Fibroblast of villous mesenchyme (primary cell): ENCODE measurements at regions not wholly inside any gene's neighbourhood (a gene's known extent, or its start where the extent isn't known, plus 50 kb on each side); places are given as distances from the start of the nearest gene placed in this dataset.

Source experiments
- DNase-seq: peaks from one replicate; pipeline ENCODE4 v3.0.0-alpha.2; 2010; ENCODE audit warnings: low read depth
- H3K4me3 ChIP-seq: 2 replicates; pipeline ENCODE4 v1.5.1; 2011; ENCODE audit warnings: low read depth, mild to moderate bottlenecking, low read length
- CTCF ChIP-seq: IDR thresholded peaks from 2 replicates; pipeline ENCODE4 v1.5.1; 2012; ENCODE audit warnings: low read depth, mild to moderate bottlenecking, low read length; ENCODE audit not compliant: insufficient read depth

DNA sequence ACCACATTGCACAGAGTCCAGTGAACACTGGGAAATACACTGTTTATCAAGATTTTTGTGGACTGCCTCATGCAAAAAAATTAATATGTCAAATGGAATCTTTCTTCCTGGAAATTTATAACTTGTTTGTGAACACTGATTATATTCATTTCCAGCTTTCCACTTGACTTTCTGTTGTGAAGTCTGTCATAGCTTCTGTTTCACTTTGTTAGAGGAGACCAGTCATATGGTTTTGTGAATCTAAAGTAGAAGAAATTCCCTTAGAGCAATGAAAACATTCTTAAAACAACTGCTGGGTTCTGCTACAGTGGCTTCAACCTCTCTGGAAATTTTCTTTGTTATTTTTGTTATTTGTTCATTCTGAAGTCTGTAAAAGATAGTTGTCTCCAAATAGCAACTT is 349.5 kb upstream of the NFE2L3 start:
- no peak overlapping the region for H3K4me3 ChIP-seq
- TF ChIP-seq CTCF, result no peak
- no peak for DNase-seq

DNA sequence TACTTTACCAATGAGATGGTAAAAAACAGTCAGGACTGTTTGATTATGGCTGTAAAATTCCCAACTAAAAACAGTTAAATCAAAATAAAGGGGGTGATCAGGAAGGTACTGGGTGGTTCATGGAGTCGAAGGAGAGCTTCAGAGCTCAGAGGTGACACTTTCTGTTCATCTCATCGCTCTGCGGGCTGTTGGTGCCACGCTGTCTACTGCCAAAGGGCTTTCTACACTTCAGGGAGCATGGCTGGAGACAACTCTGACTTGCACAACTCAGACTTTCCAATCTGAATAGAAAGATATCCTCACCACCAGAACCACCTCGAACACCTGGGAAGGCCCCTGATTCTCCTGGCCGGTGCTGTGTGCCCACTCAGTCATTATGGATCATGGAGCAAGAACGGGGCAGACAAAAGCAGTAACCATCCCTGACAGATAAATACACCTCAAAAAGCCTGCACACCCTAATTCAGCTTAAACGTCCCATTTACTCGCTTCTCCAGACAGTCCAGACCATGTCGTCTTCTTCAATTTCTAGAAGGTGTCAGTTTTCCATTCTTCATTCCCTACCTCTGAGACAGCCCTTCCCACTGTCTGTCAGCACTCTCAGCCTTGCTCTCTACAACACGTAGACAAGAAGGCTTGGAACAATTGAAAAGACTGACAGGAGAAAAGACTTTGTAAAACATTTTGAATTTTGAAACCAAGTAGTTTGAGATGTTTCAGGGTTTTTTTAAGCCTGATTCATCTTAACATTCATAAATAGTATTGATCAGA is 348.7 kb upstream of the NFE2L3 start:
- TF ChIP-seq CTCF, result no peak
- DNase-seq, result no peak
- no peak overlapping the region for H3K4me3 ChIP-seq

- no peak for TF ChIP-seq CTCF
- no peak for DNase-seq
- H3K4me3 ChIP-seq, result no peak overlapping the region
These were observed 347.8 kb upstream of the NFE2L3 start for GRCh38 chr7:25804154-25804553.

- peak; percentile 6 for DNase-seq
- no peak for TF ChIP-seq CTCF
- no peak overlapping the region for H3K4me3 ChIP-seq
These were observed 346.8 kb upstream of the NFE2L3 start for GRCh38 chr7:25805027-25805687.

- H3K4me3 ChIP-seq, result no peak overlapping the region
- no peak for TF ChIP-seq CTCF
These were observed 344.8 kb upstream of the NFE2L3 start for GRCh38 chr7:25807086-25807611.

DNA sequence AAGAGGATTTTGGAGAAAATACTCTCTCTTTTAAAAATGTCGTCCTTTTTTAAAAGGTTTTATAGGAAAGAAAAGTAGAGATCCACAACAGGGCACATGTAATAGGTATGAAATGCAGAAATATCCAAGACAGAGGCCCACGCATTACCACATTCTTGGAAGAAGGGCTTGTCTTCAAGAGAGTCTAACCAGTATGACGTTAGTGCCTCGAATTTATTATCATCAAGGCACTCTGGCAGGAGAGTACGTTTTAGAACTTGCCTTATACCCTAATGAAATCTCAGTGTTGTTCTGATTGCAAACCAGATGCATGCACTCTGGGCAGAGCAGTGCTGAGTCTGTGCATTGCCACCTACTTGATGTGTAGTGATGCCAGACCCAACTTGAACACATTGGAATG is 342.6 kb upstream of the NFE2L3 start:
- no peak overlapping the region for H3K4me3 ChIP-seq
- TF ChIP-seq CTCF, result no peak
- DNase-seq, result no peak

More at GRCh38 chr7:25807086-25807611, 344.8 kb upstream of the NFE2L3 start:
- no peak for DNase-seq
